ENCODE measurements at regions not wholly inside any gene's neighbourhood (a gene's known extent, or its start where the extent isn't known, plus 50 kb on each side); places are given as distances from the start of the nearest gene placed in this dataset.
"Not testable (repeated sequence)": the region's sequence is repeated elsewhere in the genome, so short reads cannot be mapped to it uniquely, and the experiment has no call there.

DNA sequence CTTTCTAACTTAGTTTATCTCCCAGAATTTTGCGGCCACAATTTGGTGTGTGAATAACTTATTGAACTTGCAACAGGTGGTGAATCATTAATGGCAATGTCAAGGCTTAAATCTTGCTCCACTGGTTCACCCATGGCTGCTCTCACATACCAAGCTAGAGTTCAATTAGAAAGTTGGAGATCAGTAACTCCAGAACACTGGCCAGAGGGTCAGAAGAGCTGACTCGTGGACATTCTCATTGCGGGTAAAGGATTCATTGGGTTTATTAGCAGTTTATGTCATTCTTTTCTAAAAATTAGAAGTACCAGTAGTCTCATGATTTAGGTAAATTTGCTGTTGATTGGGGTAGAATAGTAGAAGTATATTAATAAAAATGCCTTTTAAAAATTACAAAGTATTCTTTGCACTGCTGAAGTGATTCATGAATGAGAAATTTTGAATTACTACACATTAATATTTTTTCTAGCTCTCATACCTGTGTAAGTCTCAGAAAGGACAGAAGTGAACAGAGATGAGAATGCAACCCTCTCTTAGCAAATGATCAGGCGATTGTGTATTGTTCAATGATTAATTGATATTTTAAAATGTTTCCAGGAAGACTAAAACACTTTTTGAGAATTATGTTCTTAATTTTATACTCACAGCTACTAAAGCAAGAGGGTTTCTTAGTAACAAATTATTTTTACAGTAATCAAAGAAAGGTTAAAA is 142.0 kb downstream of the SYT15 start:
- H3K36me3 Mint-ChIP-seq (ENCODE audit: low read depth); H3K27ac Mint-ChIP-seq; H3K4me1 Mint-ChIP-seq; H3K4me3 Mint-ChIP-seq; H3K9me3 Mint-ChIP-seq; DNase-seq; intact Hi-C loops (cut with micrococcal nuclease): not testable (repeated sequence)
- H3K27me3 Mint-ChIP-seq = peaks cover 35% of the 10 kb centered on the region

GRCh38 chr10:46724258-46724657 is 145.3 kb downstream of the SYT15 start:
- H3K9me3 Mint-ChIP-seq; H3K27ac Mint-ChIP-seq; DNase-seq; intact Hi-C loops (cut with micrococcal nuclease); H3K4me3 Mint-ChIP-seq; H3K4me1 Mint-ChIP-seq; H3K36me3 Mint-ChIP-seq (ENCODE audit: low read depth): not testable (repeated sequence)
- peaks cover 27% of the 10 kb centered on the region for H3K27me3 Mint-ChIP-seq

GRCh38 chr10:46728359-46728758 is 149.4 kb downstream of the SYT15 start:
- H3K27ac Mint-ChIP-seq; H3K4me1 Mint-ChIP-seq; DNase-seq; H3K36me3 Mint-ChIP-seq (ENCODE audit: low read depth); H3K9me3 Mint-ChIP-seq; intact Hi-C loops (cut with micrococcal nuclease); H3K4me3 Mint-ChIP-seq: not testable (repeated sequence)
- H3K27me3 Mint-ChIP-seq = peaks cover 17% of the 10 kb centered on the region

DNA sequence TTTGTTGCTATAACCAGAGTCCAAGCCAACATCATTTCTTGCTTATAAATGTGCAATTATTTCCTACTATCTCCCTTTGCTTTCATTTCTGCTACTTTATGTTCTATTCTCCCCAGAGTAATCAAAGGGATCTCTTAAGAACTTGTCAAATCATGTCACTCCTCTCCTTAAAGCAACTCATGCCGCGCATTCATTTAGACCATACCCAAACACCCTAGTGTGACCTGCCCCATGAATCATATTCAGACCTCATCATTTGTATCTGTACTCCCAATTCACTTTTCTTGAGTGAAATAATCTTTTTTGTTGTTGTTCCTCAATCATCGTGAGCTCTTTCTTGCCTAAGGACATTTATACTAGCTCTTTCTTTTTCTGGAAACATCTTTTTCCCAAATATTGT is 151.8 kb downstream of the SYT15 start:
- intact Hi-C loops (cut with micrococcal nuclease); H3K36me3 Mint-ChIP-seq (ENCODE audit: low read depth); H3K27me3 Mint-ChIP-seq; H3K4me1 Mint-ChIP-seq; H3K4me3 Mint-ChIP-seq; H3K9me3 Mint-ChIP-seq; H3K27ac Mint-ChIP-seq; DNase-seq: not testable (repeated sequence)

- H3K4me3 Mint-ChIP-seq; H3K4me1 Mint-ChIP-seq; H3K9me3 Mint-ChIP-seq; intact Hi-C loops (cut with micrococcal nuclease); H3K27me3 Mint-ChIP-seq; DNase-seq; H3K36me3 Mint-ChIP-seq (ENCODE audit: low read depth); H3K27ac Mint-ChIP-seq: not testable (repeated sequence)
These were observed 154.8 kb downstream of the SYT15 start for GRCh38 chr10:46733635-46734261.

- H3K4me1 Mint-ChIP-seq; H3K36me3 Mint-ChIP-seq (ENCODE audit: low read depth); H3K27me3 Mint-ChIP-seq; H3K9me3 Mint-ChIP-seq; DNase-seq; H3K27ac Mint-ChIP-seq; H3K4me3 Mint-ChIP-seq; intact Hi-C loops (cut with micrococcal nuclease): not testable (repeated sequence)
These were observed 155.3 kb downstream of the SYT15 start for GRCh38 chr10:46734262-46734642.

- not testable (repeated sequence) for H3K36me3 Mint-ChIP-seq (ENCODE audit: low read depth); H3K27me3 Mint-ChIP-seq
These were observed 161.0 kb downstream of the SYT15 start for GRCh38 chr10:46739919-46740318.

DNA sequence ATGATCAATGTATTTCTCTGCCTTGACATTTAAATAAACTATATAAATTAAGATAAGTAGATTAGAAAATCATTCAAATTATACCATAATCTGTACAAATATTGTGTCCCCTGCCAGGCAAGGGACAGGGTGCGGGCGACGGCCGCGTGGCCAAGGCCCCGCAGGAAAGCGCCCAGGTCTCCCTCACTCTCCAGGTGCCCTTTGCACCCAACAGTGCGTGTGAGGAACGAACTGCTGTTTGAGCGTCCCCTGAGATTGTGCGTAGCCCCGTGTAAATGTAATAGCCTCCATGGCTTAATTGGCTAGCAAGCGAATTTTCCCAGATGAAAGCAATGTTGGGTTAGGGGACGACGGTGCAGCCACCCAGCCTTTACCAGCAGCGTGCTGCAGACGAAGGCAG is 161.4 kb downstream of the SYT15 start:
- DNase-seq = not testable (repeated sequence)

More at GRCh38 chr10:46739919-46740318, 161.0 kb downstream of the SYT15 start:
- H3K9me3 Mint-ChIP-seq; H3K27ac Mint-ChIP-seq; intact Hi-C loops (cut with micrococcal nuclease); H3K4me3 Mint-ChIP-seq; DNase-seq; H3K4me1 Mint-ChIP-seq: not testable (repeated sequence)

GRCh38 chr10:46749003-46749402 is 162.2 kb upstream of the PTPN20 start:
- H3K4me1 Mint-ChIP-seq; H3K4me3 Mint-ChIP-seq; DNase-seq; H3K27ac Mint-ChIP-seq; H3K9me3 Mint-ChIP-seq; intact Hi-C loops (cut with micrococcal nuclease); H3K36me3 Mint-ChIP-seq (ENCODE audit: low read depth): not testable (repeated sequence)
- peaks cover 11% of the 10 kb centered on the region for H3K27me3 Mint-ChIP-seq

More for the DNA sequence above, 161.4 kb downstream of the SYT15 start:
- H3K4me3 Mint-ChIP-seq; H3K27ac Mint-ChIP-seq; H3K9me3 Mint-ChIP-seq; H3K4me1 Mint-ChIP-seq; H3K27me3 Mint-ChIP-seq; H3K36me3 Mint-ChIP-seq (ENCODE audit: low read depth); intact Hi-C loops (cut with micrococcal nuclease): not testable (repeated sequence)

GRCh38 chr10:46749470-46749869 is 161.8 kb upstream of the PTPN20 start:
- H3K4me3 Mint-ChIP-seq; DNase-seq; intact Hi-C loops (cut with micrococcal nuclease); H3K27ac Mint-ChIP-seq; H3K36me3 Mint-ChIP-seq (ENCODE audit: low read depth); H3K4me1 Mint-ChIP-seq; H3K9me3 Mint-ChIP-seq: not testable (repeated sequence)
- H3K27me3 Mint-ChIP-seq = peaks cover 11% of the 10 kb centered on the region

GRCh38 chr10:46753763-46754162 is 157.5 kb upstream of the PTPN20 start:
- DNase-seq; H3K36me3 Mint-ChIP-seq (ENCODE audit: low read depth); H3K4me3 Mint-ChIP-seq; H3K27me3 Mint-ChIP-seq; H3K27ac Mint-ChIP-seq; H3K4me1 Mint-ChIP-seq; intact Hi-C loops (cut with micrococcal nuclease); H3K9me3 Mint-ChIP-seq: not testable (repeated sequence)

DNA sequence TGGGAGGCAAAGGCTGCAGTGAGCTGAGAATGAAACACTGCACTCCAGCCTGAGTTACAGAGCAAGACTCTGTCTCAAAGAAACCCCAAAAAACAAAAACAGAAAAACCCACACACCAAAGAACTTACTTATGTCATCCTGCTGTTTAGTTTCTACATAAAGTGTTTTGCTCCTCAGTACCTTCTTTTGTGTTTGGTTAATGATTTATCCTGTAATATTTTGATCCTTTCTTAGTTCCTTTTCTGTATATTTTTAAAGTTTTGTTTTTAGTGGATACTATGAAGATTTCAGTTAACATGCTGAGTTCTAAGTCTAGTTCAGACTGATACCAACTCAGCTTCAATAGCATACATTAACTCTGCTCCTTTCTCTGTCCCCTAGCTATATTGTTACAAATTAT is 149.8 kb upstream of the PTPN20 start:
- H3K36me3 Mint-ChIP-seq (ENCODE audit: low read depth); H3K4me3 Mint-ChIP-seq; H3K9me3 Mint-ChIP-seq; H3K4me1 Mint-ChIP-seq; H3K27me3 Mint-ChIP-seq; H3K27ac Mint-ChIP-seq; DNase-seq; intact Hi-C loops (cut with micrococcal nuclease): not testable (repeated sequence)

DNA sequence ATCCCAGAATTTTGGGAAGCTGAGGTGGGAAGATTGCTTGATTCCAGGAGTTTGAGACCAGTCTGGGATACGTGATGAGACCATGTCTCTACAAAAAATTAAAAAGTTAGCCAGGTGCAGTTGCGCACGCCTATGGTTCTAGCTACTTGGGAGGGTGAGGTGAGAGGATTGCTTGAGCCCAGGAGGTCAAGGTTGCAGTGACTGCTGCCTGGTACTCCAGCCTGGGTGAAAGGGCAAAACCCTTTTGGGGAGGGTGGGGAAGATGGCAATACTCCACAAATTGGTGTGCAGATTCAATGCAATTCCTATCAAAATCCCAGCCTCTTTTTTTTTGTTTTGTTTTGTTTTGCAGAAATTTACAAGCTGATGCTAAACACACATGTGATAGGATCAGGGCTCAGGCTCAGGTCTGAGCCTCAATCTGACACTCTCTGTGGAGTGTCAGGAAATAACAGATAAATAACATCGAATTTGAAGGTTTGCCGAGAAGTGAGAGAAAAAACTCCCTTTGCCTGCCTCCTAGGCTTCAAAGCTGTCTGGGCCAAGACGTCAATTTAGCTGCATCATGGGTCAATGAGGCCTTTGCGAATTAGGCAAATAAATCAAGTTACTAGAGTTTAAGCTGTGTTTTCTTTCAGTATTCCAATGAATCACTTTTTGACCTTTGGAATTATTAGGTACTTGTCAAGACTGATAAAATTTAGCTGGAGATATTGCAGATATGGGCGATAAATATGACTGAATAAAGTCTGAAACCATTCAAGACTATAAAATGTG is 142.5 kb upstream of the PTPN20 start:
- DNase-seq; intact Hi-C loops (cut with micrococcal nuclease); H3K4me1 Mint-ChIP-seq; H3K9me3 Mint-ChIP-seq; H3K4me3 Mint-ChIP-seq; H3K27me3 Mint-ChIP-seq; H3K27ac Mint-ChIP-seq; H3K36me3 Mint-ChIP-seq (ENCODE audit: low read depth): not testable (repeated sequence)

DNA sequence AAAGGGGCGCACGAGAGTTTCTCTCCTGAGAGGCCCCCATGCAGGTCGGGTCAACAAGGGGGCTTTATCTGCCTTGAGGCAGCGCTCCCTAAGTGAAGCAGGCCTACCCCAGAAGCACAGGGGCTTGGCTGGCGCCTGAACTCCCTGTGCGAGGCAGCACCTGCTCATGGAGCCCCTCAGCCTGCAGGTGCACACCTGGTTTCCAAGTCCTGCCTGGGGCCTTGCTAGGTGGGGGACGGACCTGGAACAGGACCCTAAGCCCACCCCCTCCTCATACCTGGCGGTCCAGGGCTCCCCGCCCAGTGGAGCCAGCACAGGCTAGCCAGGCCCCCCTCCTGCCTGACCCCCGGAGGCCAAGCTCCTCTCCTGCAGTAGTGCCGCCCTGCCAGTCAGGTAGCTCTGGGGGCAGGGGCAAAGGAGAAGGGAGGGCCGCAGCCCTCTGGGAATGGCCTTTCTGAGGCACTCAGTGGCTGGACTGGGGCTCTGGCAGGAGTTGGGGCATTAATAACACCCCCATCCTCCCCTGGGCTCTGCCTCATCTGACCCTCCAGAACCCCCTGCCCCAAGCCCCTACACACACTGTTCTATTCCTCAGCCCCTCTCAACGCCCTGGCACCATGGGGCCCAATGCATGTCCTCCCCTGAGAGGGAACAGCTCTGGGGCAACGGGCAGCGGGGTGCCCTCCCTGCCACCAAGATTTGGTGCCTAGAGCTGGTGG is 137.9 kb upstream of the PTPN20 start:
- H3K36me3 Mint-ChIP-seq (ENCODE audit: low read depth); intact Hi-C loops (cut with micrococcal nuclease); H3K27ac Mint-ChIP-seq: not testable (repeated sequence)

More for the DNA sequence above, 137.9 kb upstream of the PTPN20 start:
- DNase-seq, H3K9me3 Mint-ChIP-seq, H3K27me3 Mint-ChIP-seq, H3K4me3 Mint-ChIP-seq, H3K4me1 Mint-ChIP-seq: not testable (repeated sequence)

Measured in activated CD4-positive, alpha-beta T cell treated with anti-CD3 and anti-CD28 coated beads, Interleukin-2, amount 10 ng/mL, durations not matched to agents 24 days and 14 days (primary cell).